NCI-H226 (cell line): ENCODE measurements at regions not wholly inside any gene's neighbourhood (a gene's known extent, or its start where the extent isn't known, plus 50 kb on each side); places are given as distances from the start of the nearest gene placed in this dataset.
"Not testable (repeated sequence)": the region's sequence is repeated elsewhere in the genome, so short reads cannot be mapped to it uniquely, and the experiment has no call there.

ENCODE experiments used
- DNase-seq: peaks from one replicate; pipeline ENCODE4 v3.0.0-alpha.2; 2015

DNA sequence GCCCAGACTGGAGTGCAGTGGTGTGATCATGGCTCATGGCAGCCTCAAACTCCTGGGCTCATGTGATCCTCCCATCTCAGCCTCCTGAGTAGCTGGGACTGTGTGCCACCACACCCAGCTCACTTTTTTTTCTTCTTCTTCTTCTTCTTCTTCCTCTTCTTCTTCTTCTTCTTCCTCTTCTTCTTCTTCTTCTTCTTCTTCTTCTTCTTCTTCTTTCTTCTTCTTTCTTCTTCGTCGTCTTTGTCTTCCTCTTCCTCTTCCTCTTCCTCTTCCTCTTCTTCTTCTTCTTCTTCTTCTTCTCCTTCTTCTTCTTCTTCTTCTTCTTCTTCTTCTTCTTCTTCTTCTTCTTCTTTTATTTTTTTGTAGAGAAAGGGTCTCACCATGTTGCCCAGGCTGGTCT, 78.8 kb upstream of the RPH3A start:
- DNase-seq: not testable (repeated sequence)

DNA sequence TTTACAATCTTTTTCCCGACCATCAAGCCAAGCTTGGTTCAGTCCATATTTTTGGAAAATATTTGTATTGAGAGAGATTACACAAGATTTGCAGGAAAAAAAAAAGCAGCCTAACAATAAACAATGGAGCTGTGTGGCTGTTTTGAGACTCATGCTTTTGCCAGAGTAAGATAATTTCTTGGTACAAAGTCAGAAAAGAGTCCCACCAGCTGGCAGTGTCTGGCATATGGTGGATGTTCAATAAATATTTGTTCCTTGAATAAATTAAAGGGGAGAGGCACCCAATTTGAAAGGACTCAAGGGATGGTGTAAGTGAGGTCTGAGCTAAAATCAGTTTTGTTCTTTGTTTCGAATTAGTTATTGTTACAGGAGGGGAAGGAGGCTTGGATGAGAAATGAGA, 78.1 kb upstream of the RPH3A start:
- DNase-seq: no peak

DNA sequence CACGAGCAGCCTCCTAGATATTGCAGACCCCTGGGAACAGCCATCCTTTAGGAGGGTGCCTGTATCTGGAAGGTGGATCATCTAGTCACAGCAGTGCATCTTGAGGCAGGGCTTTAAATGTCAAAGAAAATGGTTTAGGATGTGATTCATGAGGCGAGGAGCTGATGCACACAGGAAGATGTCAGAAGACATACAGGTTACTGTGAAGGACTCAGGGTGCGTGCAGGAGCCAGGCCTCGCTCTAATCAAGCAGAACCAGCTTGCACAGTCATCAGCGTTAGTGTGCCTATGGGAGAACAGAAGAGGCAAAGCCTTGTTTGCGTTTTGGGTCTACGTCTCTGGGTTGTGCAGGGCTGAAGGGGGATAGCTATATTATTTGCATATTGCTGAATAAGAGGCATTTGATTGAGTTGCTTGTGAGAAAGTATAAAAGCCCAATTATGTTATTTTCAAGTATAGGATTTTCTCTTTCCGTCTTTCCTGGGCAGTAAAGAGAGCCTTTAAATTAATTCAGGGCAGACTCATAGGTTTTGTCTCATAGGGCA, 77.3 kb upstream of the RPH3A start:
- DNase-seq: no peak

DNA sequence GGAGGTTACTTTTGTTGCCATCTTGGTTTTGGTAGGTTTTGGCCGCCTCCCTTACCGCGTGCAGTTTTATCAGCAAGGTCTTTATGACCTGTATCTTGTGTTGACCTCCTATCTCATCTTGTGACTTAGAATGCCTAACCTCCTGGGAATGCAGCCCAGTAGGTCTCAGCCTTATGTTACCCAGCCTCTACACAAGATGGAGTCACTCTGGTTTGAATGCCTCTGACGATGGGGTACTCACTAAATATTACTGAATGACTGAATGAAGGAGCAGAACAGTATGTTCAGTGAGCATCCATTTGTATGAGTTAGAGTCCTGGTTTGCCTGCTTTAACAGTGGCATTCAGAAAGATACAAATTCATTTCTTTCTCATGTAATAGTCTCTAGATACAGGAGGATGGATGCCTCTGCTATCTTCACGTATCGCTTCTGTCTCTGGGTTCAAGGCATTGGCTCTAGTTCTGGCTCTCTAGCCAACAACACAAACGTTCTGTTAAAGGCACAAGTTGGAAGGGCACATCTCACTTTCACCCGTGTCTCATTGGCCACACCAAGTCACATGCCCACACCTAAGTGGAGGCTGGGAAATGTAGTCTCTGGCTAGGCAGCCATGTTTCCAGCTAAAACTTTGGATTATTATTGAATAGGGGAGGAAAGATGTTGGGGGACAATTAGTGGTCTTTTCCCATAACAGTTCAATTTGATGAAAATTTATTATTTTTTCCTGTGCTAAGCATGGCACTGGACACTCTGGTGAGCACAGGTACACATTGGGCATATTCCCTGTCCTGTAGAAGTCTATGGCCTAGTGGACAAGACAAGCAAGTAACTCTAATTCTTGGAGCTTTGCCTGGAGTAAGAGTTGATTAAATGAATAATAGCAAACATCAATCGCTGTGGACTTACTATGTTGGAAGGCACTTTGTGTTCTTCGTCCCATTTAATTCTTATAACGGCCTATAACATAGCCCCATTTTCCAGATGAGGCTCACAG, 75.2 kb upstream of the RPH3A start:
- no peak for DNase-seq

DNA sequence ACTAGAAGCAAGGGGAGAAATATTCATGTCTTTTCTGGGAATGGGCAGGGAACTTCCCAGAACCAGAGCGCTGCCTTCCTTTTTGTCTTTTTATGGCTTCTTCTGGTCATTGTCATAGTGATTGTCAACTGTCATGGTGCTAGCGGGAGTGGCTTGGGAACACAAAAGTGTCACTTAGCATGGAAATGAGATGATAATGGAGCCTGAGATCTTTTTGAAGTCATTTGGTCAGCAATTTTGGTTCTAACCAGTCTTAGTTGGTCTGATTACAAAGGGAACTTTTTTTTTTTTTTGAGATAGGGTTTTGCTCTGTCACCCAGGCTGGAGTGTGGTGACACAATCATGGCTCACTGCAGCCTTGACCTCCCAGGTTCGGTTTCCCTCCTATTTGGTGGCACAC, 62.7 kb upstream of the RPH3A start:
- no peak for DNase-seq

DNA sequence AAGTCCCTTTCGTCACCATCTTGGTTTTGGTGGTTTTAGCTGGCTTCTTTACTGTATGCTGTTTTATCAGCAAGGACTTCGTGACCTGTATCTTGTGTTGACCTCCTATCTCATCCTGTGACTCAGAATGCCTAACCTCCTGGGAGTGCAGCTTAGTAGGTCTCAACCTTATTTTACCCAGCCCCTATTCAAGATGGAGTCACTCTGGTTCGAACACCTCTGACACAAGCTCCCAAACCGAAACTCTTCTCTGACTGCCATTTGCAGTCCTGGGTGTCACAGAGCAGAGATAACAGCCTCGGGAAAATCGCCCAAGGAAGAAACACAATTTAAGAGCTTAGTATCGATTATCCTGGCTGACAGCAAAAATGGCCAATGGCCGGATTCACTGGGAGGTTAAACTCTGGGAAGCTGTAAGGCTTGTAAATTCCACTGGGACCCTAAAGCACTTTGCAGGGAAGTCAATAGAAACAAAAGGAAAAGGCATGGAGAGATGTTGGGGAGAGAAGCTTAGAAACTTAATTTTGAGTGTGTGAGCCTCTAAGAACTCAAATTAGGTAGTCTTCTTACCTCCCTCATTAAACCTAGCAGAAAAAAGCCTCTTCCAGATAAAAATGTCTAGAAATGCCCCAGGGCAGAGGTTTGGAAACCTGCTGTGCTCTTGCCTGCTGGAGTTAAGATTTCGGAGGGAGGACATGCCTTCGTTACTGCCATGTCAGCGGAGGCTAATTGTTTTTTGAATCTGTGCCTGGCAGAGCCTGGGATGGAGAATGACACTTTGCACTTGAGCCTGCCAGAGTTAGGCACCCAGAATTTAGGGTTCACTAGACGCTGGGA, 56.5 kb upstream of the RPH3A start:
- DNase-seq: no peak

DNA sequence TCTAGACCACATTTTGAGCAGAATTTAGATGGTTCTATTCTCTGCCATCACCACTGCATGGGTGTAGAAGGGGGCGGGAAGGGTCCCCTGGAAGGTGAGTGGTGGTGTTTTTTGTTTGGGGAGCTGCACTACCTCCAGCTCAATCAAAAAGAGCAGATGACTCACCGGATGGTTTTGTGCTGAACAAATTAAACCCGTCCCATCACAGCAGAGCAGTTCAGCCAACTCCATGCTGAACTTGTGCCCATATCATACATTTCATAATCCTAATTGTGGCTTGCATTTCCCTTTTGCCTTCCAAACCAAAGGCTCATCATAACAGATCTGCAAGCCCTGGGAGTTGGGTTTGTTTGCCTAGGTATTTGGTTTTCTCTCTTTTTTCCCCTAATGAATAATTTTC, 53.0 kb upstream of the RPH3A start:
- DNase-seq: no peak

DNA sequence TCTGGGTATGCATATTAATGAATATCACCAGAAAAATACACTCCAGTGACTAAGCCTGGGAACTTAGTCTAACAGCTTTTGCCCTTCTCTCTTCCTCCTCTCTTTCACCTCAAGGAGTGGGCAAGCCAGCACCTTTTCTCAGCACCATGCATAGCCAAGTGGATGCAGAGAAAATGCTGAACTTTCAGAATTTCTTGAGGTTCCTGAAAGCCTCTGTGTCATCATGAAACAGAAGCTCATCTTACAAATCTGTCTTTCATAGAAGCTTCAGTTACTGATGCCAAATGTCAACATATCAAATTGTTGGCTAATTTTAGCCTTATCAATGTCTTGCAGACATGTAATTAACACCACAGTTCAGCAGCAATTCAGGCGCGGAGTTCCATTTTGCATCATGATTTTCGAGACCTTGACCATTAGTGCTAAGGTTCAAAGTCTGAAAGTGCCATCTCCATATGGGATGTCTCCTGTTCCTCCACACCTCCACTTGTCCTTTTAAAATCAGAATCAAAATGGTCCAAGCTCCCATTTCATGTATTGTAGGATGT, 51.1 kb upstream of the RPH3A start:
- no peak for DNase-seq

DNA sequence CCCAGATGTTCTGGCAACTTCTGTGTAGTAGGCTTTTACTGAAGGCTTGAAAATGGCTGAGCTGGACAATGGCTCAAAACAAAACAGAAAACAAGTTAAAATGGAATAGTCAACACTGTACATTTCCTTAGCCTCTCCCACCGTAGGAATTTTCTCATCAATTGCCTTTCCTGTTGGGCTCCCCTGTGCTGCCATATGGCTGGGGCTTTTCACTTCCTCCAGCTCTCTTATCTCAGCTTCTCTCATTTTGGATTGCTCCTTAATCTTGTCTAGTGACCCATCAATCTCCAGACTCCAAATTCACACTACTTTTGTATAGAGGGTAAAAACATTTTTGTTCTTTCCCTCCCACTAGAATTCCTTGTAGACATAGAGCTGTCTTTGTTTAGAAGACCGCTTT, 50.4 kb upstream of the RPH3A start:
- no peak for DNase-seq
